Sigmoid colon (tissue), 6 donors: ENCODE measurements at regions not wholly inside any gene's neighbourhood (a gene's known extent, or its start where the extent isn't known, plus 50 kb on each side); places are given as distances from the start of the nearest gene placed in this dataset.

Source experiments
- DNase-seq: peaks from one replicate; pipeline ENCODE4 v3.0.0-alpha.2; 2019
- H3K27ac ChIP-seq, 4 donors: fragments of 200-600 bp; sonication (generic); one replicate each; pipeline ENCODE4 v1.5.1; 2016 to 2019; ENCODE audit warnings: mild to moderate bottlenecking in 1 of 4
- H3K27me3 ChIP-seq, 3 donors: fragments of 200-600 bp; sonication (generic); one replicate each; pipeline ENCODE4 v1.5.1; 2019; ENCODE audit warnings: mild to moderate bottlenecking in 1 of 3
- H3K36me3 ChIP-seq, 4 donors: fragments of 200-600 bp; sonication (generic); one replicate each; pipeline ENCODE4 v1.5.1; 2016 to 2019
- H3K4me1 ChIP-seq, 4 donors: fragments of 200-600 bp; sonication (generic); one replicate each; pipeline ENCODE4 v1.5.1; 2017 to 2019
- H3K4me3 ChIP-seq, 4 donors: fragments of 200-600 bp; sonication (generic); one replicate each; pipeline ENCODE4 v1.5.1; 2017 to 2019; ENCODE audit warnings: mild to moderate bottlenecking in 2 of 4, moderate library complexity in 1 of 4
- H3K9me3 ChIP-seq, 4 donors: fragments of 200-600 bp in 3 of 4; sonication (generic) in 3 of 4; one replicate each; pipeline versions ENCODE4 v1.5.1 to v1.6.1; 2013 to 2019
- CTCF ChIP-seq, 4 experiments: fragments of 450-650 bp in 3 of 4; fragments of 200-600 bp in 1 of 4; IDR thresholded peaks; one replicate each; pipeline ENCODE4 v1.5.1; 2016 to 2019; ENCODE audit warnings: antibody characterized with exemption in 4 of 4, mild to moderate bottlenecking in 3 of 4, moderate library complexity in 2 of 4
- EP300 ChIP-seq, 4 donors: sonication (generic); formaldehyde crosslinking; IDR thresholded peaks; one replicate each; pipeline ENCODE4 v1.6.1; 2017; ENCODE audit warnings: antibody characterized with exemption in 4 of 4
- POLR2A ChIP-seq, 2 donors: fragments of 450-650 bp; IDR thresholded peaks; one replicate each; pipeline ENCODE4 v1.6.1; 2016; ENCODE audit warnings: antibody characterized with exemption in 2 of 2, mild to moderate bottlenecking in 2 of 2, moderate library complexity in 2 of 2
- POLR2AphosphoS5 ChIP-seq, 4 donors: sonication (generic); formaldehyde crosslinking; IDR thresholded peaks; one replicate each; pipeline ENCODE4 v1.6.1; 2017; ENCODE audit warnings: antibody characterized with exemption in 4 of 4
- WGBS, 2 donors: extraction: QIAGEN DNeasy Blood & Tissue Kit; methylation state at CpG; one replicate each; pipeline ENCODE4 v1.1.7; 2013; 5-methylcytosine and 5-hydroxymethylcytosine counted together
- intact Hi-C: fragments of 100-400 bp; cut with DNase I; formaldehyde crosslinking; loops from one replicate; pipeline ENCODE4 v1.15.1; 2023
- donor health status: healthy with polysubstance abuse.
- donor health status: healthy.

- intact Hi-C loops: no loop called here
- Histone ChIP-seq H3K27ac (no peak overlapping the region), H3K36me3 (no peaks in the 10 kb centered on the region), H3K9me3 (no peaks in the 10 kb centered on the region), H3K4me3 (no peak overlapping the region), H3K27me3 (no peaks in the 10 kb centered on the region), H3K4me1 (no peaks in the 10 kb centered on the region)
- TF ChIP-seq CTCF (IDR thresholded peaks at IDR 0.05): no peak
- no peak for TF ChIP-seq POLR2AphosphoS5 (IDR thresholded peaks at IDR 0.05)
- TF ChIP-seq EP300 (IDR thresholded peaks at IDR 0.05): no peak
- TF ChIP-seq POLR2A (IDR thresholded peaks at IDR 0.05): no peak
- WGBS, 2 donors: 83% methylated on average over 5 of the region's 5 CpGs
- DNase-seq: no peak
These were observed 161.0 kb upstream of the SLC24A5 start for GRCh38 chr15:47959617-47960413.

- Histone ChIP-seq H3K27me3 (no peaks in the 10 kb centered on the region), H3K27ac (no peak overlapping the region), H3K9me3 (no peaks in the 10 kb centered on the region), H3K4me1 (no peaks in the 10 kb centered on the region), H3K4me3 (no peak overlapping the region), H3K36me3 (no peaks in the 10 kb centered on the region)
- TF ChIP-seq POLR2A (IDR thresholded peaks at IDR 0.05) (no peak), EP300 (IDR thresholded peaks at IDR 0.05) (no peak), POLR2AphosphoS5 (IDR thresholded peaks at IDR 0.05) (no peak), CTCF (IDR thresholded peaks at IDR 0.05) (no peak)
- WGBS, 2 donors: 63 to 85% methylated on average over 9 of the region's 9 CpGs
- DNase-seq: no peak
- intact Hi-C loops: no loop called here
These were observed 159.2 kb upstream of the SLC24A5 start for GRCh38 chr15:47961401-47962090.

- DNase-seq: no peak
- Histone ChIP-seq H3K4me3 (no peak overlapping the region), H3K27ac (no peak overlapping the region), H3K4me1 (no peaks in the 10 kb centered on the region), H3K36me3 (no peaks in the 10 kb centered on the region), H3K27me3 (no peaks in the 10 kb centered on the region), H3K9me3 (no peaks in the 10 kb centered on the region)
- 71 to 77% methylated on average over 4 of the region's 4 CpGs for WGBS, 2 donors
- intact Hi-C loops: no loop called here
- no peak for TF ChIP-seq CTCF (IDR thresholded peaks at IDR 0.05)
- no peak for TF ChIP-seq POLR2A (IDR thresholded peaks at IDR 0.05)
- TF ChIP-seq EP300 (IDR thresholded peaks at IDR 0.05): no peak
- no peak for TF ChIP-seq POLR2AphosphoS5 (IDR thresholded peaks at IDR 0.05)
These were observed 157.5 kb upstream of the SLC24A5 start for GRCh38 chr15:47963265-47963664.

- H3K27ac ChIP-seq: no peak overlapping the region
- 82 to 87% methylated on average over 2 of the region's 2 CpGs for WGBS, 2 donors
- DNase-seq: no peak
- H3K27me3 ChIP-seq: no peaks in the 10 kb centered on the region
- no peaks in the 10 kb centered on the region for H3K36me3 ChIP-seq
- no peak overlapping the region for H3K4me3 ChIP-seq
- no peaks in the 10 kb centered on the region for H3K9me3 ChIP-seq
- intact Hi-C loops: no loop called here
- TF ChIP-seq POLR2A (IDR thresholded peaks at IDR 0.05) (no peak), POLR2AphosphoS5 (IDR thresholded peaks at IDR 0.05) (no peak), CTCF (IDR thresholded peaks at IDR 0.05) (no peak), EP300 (IDR thresholded peaks at IDR 0.05) (no peak)
- H3K4me1 ChIP-seq: no peaks in the 10 kb centered on the region
These were observed 156.6 kb upstream of the SLC24A5 start for GRCh38 chr15:47964229-47964628.
